NCI-H146 (cell line): ENCODE measurements at regions not wholly inside any gene's neighbourhood (a gene's known extent, or its start where the extent isn't known, plus 50 kb on each side); places are given as distances from the start of the nearest gene placed in this dataset.

Source experiments
- DNase-seq: peaks from one replicate; lab custom pipeline; 2025; lab: John Stamatoyannopoulos, UW

DNA sequence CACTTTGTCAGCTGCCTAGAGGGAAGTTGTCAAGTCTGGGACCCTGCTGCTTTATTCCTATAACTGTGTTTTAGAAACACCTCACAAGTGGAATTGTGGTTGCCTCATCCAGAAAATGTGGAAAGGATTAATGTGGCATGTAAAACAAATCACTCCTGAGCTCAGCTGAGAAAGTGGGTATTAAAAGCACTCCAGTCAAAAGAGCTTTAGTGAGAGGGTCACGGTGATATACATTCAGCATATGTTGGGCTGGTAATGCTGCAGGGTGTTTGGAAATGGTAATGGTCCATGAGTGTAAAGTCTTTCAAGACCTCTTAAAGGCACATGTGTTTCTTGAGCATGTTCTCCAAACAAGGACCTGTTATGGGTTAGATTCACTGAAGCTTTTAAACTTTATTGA lies 318.2 kb upstream of the MEOX2 start:
- DNase-seq: no peak

DNA sequence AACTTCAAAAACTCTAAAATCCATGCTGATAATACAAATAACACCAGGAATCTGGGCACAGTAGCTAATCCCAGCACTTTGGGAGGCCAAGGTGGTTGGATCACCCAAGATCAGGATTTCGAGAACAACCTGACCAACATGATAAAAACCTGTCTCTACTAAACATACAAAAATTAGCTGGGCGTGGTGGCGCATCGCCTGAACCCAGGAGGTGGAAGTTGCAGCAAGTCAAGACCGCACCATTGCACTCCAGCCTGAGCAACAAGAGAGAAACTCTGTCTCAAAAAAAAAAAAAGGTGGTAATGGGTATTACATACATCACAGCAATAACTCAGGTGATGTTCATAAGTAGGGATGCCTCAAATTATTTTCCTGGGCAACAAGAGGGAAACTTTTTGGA lies 315.0 kb upstream of the MEOX2 start:
- DNase-seq: no peak

DNA sequence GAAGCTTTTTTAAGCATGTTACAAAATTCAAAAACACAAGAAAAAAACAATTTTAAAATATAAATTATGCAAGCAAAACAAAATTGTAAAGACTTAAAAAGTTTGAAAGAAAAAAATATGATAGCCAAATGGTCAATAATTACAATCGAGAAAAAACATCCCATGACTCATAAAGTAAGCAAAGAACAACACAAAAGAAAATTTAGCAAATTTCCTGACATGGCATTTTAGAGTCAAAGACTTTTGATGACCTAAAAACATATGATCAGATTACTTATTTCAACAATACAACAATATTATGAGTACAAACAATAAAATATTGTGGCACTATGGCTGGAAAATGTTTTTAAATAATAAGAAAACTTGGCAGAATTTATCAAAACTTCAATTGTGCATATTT lies 312.1 kb upstream of the MEOX2 start:
- no peak for DNase-seq

DNA sequence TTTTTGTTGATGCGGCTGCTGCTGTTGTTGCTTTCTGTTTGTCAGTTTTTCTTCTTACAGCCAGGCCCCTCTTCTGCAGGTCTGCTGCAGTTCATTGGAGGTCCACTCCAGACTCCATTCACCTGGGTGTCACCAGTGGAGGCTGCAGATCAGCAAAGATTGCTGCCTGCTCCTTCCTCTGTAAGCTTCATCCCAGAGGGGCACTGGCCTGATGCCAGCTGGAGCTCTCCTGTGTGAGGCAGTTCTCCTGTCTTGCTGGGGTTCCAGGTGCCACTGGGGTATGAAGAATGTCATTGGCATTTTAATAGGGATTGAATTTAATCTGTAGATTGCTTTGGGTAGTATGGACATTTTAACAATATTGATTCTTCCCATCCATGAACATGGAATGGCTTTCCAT lies 308.5 kb upstream of the MEOX2 start:
- no peak for DNase-seq

DNA sequence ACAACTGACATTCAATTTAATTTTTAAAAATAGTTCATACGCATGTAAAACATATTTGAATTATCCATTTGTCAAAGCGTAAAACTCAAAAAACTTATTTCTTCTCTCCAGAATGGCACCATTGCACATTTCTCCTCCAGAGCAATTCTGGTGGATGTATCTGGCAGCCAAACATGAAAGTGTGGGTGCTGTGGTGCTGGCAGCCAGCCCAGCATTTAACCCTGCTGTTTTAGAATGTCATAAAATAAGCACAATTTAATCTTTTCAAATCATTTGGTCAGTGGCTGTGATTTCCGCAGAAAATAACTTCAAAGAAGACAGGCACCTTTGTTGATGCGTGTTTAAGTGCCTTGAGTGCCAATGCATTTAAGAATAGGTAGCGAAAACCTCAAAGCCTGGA lies 302.7 kb upstream of the MEOX2 start:
- DNase-seq: no peak

DNA sequence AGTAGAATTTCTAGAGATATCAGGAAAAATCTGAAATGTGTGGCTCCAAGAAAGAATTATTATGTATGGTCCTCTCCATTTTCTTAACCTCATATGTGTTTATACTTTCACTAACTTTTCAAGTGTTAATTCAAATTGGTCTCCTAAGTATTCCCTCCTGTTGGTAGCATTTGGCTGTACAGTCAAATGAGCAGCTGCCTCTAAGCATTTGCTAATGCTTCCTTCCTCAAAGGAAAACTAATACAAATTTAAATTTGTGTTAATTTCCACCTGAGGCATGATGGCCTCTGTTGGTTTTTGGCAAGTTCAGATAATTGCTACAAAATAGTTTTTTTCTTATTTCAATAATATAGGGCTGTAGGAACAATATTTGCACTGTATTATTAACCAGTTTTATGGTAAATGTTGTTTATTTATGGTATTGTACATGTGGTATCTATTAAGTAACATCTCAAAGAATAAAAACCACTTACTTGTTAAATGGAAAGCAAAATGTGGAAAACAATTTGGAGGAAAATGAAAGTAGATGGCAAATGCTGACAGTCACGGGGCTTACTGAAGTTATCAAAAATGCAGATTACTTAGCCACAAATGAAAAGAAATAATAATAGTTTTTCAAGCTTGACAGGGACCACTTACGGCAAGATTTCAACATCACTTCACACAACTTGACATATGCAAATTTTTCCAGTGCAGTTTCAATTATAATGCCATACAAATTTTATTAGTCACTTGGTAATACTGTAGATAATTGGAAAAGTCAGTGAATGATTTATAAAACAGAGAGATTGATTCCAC lies 299.3 kb upstream of the MEOX2 start:
- no peak for DNase-seq

DNA sequence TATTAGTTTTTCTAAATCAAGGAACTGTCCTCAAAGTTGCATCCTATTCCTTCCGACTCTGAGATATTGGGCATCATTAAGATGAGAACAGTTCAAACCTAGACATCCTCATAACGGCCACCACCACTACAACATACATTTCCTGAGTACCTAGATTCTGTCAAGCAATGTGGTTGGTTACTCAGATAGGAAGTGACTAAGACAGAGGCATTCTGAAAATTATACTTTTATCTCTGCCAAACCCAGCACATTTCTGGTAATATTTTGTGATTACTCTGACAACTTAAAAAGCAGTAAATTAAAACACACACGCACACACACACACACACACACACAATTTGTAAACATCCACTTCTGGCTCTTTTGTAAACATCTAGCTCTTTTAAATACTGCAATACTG lies 291.2 kb upstream of the MEOX2 start:
- no peak for DNase-seq

DNA sequence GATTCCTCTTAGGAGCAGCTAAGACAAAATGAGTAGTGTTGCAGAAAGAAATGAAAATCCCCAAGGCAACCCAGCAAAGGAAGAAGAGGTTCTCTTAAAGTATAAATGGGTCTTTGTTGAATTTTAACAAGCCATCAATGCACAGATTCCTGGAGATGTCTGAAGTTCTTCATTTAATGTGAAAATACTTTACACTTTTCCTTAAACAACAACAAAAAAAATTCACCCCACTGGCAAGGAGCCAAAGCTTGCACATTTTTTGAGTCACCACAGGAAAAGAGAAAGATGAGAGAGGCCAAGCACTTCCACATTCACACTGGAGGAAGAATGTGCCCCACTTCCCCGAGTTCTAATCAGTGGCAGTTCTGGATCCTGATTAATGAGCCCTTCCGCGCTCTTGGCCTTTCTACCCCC lies 286.4 kb upstream of the MEOX2 start:
- DNase-seq: no peak

DNA sequence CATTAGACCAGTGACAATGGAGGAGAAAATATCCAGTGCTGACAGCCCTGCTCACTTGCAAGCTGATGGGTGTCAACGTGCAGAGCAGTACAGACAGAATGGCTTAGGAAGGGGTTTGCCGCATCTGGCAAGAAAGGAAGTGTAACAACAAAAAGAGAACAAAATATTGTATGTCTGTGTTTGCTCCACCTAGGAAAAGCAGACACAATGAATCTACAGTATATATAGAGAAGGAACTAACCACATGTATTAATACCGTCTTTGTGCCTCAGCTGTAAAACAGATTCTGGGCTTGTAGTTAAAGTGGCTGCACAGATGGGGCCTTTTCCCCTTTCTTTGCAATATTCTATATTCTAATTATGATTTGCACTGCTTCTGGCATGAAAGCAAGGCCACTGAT lies 281.1 kb upstream of the MEOX2 start:
- no peak for DNase-seq

DNA sequence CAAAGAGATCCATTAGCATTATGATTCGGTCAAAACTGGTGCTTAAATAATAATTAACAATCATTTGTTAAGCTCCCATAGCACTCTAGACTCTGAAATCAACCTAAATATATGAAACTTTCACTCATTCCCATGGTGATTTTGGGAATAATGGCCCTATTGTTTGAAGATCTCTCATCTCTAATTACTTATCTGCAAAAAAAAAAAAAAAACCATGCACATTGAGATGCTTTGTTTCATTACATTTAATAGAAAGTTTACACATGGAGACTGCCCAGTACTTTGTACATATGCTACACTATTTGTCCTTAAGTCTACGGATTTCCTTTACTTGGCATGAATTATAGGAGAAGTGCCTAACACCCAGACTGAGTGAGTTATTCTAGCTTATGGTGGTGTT lies 280.6 kb upstream of the MEOX2 start:
- no peak for DNase-seq

DNA sequence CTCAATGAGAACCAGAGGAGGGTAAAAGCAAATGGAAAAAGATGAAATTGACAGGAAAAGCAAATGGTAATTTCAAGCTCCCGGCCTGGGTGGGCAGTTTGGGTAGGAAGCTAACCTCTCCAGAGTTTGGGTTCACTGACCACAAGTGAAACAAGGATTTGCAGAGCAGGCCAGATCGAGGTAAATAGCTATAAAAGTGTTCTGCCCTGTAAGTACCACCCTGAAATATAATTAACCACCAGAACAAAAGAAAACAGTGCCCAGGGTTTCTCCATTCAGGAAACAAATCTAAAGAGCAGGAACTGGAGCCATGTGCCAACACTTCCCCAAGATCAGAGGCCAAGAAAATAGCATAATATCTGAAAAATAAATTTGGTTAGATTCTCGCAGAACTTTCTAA lies 276.7 kb upstream of the MEOX2 start:
- no peak for DNase-seq

DNA sequence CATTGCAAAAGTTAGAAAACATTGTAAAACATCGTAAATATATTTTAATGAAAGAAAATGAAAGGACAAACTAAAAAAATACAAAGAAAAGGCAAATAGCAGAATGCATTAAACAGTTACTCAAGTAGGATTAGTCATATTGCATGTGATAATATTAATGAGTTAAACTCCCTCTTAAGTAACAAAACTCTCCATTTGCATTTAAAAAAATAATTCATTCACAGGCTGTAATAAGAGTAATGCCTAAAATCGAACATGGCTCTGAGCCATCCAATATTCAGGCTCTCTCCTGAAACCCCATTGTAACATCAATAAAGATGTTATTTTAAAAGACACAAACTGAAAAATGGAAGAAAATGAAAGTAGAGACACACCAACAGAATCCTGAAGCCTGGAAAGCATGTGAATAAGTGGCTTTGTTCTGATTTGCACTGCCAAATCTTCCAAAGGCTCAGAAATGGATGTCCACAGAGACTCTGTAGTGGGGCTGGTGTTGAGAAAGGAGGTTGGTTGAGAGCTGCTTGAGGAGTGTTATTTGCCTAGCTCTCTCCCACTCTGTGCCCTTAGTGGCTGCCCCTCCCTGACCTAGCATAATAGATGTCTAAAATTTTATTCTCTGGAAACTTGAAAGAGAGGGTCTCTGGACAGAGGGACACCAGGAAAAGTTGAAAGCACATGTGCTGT lies 268.3 kb upstream of the MEOX2 start:
- no peak for DNase-seq

DNA sequence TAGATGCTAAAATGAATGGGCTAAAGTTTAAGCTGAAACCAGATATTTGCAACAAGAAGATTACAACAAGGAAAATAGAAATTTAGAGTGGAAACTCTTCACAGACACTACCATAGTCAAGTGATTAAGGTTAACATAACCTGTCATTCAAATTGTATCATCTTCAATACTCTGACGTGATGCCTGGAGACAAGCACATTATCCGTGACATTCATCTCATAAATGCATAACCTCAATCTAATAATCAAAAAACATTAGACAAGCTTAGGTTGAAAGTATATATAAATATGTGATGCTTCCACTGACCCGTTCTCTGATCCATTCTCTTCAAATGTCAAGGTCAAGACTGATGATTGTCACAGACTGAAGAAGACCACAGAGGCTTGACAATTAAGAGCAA lies 263.8 kb upstream of the MEOX2 start:
- DNase-seq: no peak

DNA sequence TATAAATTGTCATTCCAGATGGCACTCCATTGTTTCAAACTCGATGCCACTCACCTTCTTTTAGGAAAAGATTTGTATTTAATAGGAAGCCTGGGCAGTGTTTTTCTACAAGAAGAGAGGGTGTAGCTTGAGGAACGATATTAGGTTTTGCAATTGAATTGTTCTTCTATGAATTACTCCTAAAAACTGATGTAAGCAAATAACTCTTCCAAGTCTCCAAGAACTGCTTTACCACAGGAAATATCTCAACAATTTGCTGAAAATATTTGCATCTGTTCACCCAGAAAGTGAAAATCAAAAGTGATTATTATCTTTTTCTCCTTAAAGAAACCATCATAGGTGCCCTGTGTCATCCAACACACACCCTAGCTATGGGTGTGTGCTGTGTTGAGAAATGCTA lies 261.3 kb upstream of the MEOX2 start:
- no peak for DNase-seq

DNA sequence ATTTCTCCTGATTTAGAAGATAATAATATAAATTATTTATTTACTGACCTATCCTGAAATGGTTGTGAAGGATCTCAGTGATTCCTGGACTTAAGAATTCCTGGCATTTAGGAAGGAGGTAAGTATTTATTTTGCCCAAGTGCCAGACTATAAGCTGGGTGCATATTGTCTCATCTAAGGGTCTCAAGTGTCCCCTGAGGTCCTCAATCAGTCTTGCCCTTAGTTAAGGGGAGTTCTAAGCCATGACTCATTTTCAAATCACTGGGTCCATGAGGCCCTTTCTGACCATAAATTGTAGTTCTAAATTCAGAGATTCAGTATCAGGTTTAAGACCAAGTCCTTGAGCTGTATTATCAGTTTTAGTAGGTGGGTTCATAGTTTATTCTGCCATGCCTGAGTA lies 251.6 kb upstream of the MEOX2 start:
- no peak for DNase-seq

DNA sequence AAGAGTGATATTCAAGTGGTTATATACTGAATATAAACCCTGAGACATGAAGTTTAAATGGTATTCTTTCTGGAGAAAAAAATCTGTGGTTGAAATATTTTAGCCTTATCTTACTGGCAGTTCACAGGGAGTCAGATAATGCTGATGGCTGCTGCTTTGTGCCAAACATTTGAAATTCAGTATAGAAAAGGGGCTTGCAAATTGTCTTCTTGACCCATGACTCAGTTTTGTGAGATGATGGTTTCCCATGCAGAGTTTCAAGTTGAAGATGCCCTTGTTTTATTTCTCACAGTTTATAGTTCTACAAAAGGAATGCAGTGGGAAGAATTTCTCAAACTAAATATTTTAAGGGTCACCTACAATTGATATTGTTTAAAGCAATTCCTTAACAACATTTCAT lies 251.1 kb upstream of the MEOX2 start:
- no peak for DNase-seq

DNA sequence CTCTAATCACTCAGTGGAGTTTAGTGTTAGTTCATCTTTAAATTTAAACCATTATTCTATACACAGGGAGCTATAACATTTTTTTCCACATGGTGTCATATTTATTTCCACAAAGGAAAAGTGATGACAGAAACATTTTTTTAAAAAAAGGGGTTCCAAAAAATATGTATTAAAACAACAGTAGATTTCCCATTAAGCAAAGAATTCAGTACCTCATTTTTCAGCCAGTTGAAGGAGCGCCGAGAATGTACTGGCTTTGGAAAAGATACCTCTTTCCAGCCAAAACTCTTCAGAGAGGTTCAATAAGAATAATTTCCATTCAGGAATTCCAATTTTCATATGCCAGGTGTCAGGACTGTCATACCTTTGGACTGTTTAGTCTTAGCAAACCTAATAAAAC lies 250.5 kb upstream of the MEOX2 start:
- DNase-seq: no peak

DNA sequence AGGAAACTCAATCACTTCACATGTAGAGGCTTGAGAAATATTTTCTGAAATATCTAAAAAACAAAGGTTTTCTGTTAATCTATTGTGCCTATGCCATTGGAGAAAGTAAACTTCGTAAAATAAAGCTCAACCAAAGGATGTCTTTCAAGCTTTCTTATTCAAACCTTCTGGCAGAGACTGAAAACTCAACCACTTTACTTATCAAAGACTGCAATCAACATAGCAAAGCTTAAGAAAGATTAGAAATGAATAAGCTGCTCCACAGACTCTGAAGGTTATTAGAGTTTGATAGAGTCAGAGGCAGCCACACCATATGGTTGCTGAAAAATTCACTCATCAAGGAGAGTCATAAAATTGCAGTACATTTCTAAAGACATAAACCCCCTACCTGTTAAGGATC lies 245.8 kb upstream of the MEOX2 start:
- no peak for DNase-seq

DNA sequence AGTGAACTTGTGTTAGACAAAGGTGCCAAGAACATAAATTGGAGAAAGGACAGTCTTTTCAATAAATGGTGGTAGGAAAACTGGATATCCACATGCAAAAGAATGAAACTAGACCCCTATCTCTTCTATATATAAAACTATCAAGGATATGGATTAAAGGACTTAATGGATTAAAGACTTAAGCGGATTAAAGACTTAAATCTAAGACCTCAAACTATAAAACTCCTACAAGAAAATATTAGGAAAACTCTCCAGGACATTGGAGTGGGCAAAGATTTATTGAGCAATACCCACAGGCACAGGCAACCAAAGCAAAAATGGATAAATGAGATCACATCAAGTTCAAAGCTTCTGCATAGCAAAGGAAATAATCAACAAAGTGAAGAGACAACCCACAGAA lies 242.9 kb upstream of the MEOX2 start:
- no peak for DNase-seq

DNA sequence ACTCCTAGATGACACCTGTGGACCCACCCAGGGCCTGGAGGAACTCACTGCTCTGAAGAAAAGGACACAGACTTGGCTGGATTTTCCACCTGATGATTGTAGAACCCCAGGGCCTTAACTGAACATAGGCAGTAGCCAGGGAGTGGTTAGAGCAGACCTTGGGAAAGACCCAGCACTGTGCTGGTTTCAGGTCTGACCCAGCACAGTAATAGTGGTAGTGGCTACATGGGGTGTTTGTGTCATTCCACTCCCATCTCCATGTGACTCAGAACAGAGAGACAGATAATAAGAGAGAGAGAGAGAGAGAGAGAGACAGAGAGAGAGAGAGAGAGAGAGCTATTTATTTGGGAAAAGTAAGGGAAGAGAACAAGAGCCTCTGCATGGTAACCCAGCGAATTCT lies 239.1 kb upstream of the MEOX2 start:
- no peak for DNase-seq

DNA sequence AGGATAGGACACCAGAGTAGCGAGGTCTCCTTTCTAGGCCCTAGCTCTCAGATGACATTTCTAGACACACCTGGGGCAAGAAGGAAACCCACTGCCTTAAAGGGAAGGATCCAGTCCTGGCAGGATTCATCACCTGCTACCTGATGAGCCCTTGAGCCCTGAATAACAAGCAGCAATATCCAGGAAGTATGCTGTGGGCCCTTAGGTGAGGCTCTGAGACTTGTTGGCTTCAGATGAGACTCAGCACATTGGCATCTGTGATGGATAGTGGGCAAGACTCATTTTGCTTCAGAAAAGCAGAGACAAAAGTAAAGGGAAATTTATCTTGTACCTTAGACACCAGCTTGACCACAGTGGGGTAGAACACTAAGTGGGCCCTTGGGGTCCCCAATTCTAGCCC lies 238.4 kb upstream of the MEOX2 start:
- no peak for DNase-seq

DNA sequence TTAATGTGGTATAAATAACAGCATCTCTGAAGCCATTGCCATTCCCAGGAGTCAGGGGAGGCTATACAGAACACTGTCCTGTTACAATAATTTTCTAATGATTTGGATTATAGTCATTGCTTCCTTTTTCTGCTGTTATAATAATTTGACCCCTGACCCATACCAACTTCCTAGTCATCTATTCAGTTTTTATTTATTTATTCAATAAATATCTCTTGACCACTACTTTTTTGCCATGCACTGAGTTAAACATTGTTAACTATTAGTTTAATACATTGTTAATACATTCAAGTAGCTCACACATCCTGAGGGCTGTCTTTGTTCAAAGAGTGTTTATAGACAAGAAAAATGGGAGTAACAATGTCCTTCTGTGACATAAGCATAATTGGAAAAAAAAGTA lies 235.5 kb upstream of the MEOX2 start:
- DNase-seq: no peak

DNA sequence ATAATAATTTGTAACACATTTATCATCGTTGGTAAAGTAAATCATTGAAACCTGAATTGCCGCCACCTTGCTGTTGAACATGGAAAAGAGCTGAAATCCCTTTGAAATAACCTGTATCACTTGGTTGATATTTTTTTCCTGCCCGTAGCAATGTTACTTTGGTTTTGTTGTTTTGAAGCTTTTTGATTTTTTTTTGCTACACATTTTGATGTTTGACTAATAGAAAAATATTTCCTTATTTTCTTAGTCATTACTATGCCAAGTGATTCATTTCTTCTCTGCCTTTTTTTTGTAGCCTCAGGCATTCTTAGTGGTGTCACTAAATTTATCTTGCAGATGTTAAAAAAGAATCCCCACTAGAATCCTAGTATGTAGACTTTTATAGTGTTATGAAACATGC lies 235.1 kb upstream of the MEOX2 start:
- no peak for DNase-seq

DNA sequence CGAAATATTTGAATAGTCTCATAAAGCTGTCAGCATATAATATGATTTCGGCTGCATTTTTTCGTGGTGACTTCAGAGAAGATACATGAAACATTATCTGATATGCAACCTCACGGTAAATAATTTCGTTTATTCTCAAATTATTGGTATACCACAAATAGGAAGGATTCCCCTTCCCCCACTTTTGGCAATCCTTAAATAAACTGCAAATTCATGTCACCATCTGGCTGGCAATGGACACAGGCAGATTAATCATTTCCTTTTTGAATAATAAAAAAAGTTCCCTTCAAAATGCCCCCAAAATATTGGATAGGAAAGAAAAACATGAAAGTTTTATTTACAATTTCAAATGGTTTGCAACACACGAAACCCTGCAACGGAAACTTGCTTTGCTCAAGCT lies 234.5 kb upstream of the MEOX2 start:
- DNase-seq: no peak
